Stimulated activated CD4-positive, alpha-beta T cell treated with anti-CD3 and anti-CD28 coated beads, Interleukin-4, amount 100 ng/mL, for 24 hours (primary cell): ENCODE measurements at regions not wholly inside any gene's neighbourhood (a gene's known extent, or its start where the extent isn't known, plus 50 kb on each side); places are given as distances from the start of the nearest gene placed in this dataset.

Experiments used
- DNase-seq: peaks from one replicate; pipeline ENCODE4 v3.0.0-alpha.2; 2020

DNA sequence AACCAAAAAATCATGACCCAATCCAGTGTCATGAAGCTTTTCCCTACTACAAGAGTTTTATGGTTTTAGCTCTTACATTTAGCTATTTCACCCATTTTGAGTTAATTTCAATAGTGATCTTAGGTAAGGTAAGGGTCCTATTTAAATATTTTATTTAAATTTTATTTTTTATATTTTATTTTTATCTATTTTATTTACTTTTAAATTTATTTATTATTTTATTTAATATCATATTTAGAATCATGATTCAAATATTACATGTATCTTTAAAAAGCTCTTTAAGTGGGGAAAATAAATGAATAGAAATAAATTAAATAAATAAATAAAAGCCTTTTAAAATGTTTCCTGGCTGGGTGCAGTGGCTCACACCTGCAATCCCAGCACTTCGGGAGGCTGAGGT, 276.0 kb downstream of the SKIDA1 start:
- DNase-seq = no peak

DNA sequence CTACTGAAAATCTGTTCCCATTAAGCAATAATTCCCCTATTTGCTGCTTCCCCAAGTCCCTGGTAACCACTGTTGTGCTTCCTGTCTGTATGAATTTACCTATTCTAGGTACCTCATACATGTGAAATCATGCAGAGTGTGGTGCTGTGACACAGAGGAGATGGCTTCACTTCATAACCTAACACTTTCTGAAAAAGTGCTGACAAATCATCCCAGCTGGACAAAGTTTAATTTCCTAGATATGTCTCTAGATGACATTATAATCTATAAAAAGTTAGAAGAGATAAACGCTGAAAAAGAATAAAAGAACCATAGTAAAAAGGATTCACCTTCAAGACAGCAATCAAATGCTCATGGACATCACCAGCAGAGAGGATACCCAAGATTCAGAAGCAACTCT, 277.9 kb downstream of the SKIDA1 start:
- no peak for DNase-seq

DNA sequence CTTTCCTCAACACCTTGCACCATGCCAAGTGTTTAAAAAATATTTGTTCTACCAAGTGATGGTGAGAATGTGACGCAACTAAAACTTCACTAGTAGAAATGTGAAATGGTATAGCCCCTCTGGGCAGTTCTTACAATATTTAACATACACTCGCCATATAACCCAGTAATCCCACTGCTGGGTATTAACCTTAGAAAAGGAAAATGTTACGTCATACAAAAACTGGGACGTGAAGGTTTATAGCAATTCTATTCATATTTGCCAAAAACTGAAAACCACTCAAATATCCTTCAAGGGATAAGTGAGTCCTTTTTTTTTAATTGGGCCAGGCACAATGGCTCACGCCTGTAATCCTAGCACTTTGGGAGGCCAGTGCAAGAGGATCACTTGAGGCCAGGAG, 279.3 kb downstream of the SKIDA1 start:
- DNase-seq = no peak

DNA sequence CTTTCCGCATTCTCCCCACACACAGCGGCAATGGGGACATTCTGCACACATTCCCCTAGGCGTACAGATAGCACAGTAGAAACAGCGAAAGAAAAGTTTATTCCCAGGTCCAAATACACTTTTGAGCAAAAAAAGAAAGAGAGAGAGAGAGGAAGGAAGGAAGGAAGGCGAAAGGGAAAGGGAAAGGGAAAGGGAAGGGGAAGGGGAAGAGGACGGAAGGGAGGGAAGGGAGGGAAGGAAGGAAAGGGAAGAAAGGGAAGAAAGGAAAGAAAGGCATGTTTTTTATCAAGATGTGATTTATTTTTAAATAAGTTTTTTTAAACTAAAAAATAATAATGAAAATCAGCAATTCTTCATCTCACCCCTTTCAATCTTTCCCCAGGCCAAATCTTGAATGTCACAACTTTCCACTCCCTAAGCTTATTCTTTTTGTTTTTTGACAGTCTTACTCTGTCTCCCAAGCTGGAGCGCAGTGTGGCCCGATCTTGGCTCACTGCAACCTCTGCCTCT, 281.7 kb downstream of the SKIDA1 start:
- no peak for DNase-seq

- DNase-seq = no peak
Observed at GRCh38 chr10:21242915-21243314, 282.6 kb downstream of the SKIDA1 start.

- no peak for DNase-seq
Observed at GRCh38 chr10:21238717-21239116, 286.8 kb downstream of the SKIDA1 start.

DNA sequence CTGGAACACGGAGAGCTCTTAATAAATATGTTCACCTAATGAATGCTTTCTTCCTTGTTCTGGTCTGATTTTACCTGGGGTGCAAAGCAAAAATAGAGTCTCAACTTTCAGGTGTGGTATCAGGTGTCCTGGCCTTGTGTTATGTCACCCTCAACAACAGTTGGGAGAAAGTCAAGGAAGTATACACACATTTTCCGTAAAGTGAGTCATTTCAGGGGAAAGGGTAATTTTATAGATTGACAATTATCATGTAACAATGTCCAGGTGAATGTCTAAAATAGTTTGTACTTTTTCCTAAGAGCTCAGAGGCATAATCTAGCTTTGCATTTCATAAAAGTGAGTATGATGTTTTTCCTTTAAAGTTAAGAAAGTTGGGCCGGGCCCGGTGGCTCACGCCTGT, 287.4 kb downstream of the SKIDA1 start:
- no peak for DNase-seq

- DNase-seq = no peak
Observed at GRCh38 chr10:21234761-21235160, 290.7 kb downstream of the SKIDA1 start.

DNA sequence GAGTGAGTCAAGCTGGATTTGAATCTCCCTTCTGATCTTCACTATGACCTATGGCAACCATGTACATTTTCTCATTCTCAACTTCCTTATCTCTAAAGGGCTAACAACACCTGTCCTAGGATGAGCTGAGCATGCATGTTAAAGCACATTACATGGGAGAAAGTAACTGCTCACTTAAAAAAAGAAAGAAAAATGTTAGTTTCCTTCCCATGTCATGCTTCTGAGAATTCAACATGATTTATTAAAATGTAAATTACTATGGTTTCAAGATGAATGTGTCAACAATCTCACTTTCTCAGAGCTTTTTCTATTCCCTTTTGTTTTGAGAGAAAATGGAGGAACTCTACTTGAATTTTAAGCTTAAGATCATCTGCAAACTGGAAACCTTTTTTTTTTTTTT, 295.3 kb downstream of the SKIDA1 start:
- DNase-seq = no peak

GRCh38 chr10:21217748-21218367, 307.6 kb downstream of the SKIDA1 start:
- no peak for DNase-seq

GRCh38 chr10:21217107-21217506, 308.4 kb downstream of the SKIDA1 start:
- no peak for DNase-seq

GRCh38 chr10:21214329-21214728, 311.2 kb downstream of the SKIDA1 start:
- no peak for DNase-seq

- DNase-seq = no peak
Observed at GRCh38 chr10:21213381-21213780, 312.1 kb downstream of the SKIDA1 start.

DNA sequence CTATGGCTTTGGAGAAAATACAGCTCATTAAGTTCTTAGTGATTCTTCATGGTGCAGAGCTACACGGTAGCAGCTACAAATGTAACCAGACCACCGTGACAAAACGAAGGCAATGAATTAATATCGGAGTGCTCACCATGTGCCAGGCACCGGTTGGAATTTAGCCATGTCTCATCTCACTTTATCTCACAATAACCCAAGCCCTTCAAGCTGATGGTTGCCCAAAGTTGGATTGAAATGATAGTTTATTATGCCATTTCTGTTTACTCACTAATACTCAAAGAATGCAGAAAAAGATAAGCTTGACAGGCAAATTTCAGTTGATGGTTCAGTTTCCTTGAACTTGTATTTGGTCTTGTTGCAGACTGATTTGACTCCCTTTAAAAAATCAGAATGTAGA, 312.6 kb downstream of the SKIDA1 start:
- DNase-seq = no peak

GRCh38 chr10:21212348-21212747, 313.1 kb downstream of the SKIDA1 start:
- DNase-seq = no peak

GRCh38 chr10:21209495-21209894, 312.4 kb upstream of the NEBL start:
- no peak for DNase-seq

DNA sequence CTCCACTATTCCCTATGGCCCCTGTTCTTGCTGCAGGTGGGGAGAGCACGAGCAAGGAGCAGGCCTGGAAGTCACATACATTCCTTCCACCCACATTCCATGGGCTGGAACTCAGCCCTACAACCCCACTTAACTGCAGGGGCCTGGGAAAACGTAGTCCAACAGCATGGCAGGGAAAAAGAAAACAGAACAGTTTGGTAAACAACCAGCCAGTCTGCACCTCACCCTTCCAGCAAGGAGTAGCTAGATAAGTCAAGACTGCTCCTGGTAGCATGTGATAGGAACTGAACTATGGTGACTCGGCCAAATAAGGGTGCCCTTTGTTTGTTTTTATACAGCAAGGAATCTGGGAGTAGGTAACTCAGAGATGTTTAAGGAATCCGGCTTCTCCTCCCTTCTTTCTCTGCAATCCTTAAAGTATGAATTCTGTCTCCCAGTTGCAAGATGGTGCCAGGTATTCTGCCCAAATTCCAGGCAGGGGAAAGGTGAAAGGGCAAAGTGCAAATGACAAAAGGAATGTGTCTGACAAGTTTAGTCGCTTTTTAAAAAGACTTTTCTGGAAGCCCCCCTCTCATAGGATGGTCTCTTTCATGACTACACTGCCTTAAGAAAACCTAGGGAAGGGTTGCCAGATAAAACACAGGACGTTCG, 311.7 kb upstream of the NEBL start:
- DNase-seq = no peak

DNA sequence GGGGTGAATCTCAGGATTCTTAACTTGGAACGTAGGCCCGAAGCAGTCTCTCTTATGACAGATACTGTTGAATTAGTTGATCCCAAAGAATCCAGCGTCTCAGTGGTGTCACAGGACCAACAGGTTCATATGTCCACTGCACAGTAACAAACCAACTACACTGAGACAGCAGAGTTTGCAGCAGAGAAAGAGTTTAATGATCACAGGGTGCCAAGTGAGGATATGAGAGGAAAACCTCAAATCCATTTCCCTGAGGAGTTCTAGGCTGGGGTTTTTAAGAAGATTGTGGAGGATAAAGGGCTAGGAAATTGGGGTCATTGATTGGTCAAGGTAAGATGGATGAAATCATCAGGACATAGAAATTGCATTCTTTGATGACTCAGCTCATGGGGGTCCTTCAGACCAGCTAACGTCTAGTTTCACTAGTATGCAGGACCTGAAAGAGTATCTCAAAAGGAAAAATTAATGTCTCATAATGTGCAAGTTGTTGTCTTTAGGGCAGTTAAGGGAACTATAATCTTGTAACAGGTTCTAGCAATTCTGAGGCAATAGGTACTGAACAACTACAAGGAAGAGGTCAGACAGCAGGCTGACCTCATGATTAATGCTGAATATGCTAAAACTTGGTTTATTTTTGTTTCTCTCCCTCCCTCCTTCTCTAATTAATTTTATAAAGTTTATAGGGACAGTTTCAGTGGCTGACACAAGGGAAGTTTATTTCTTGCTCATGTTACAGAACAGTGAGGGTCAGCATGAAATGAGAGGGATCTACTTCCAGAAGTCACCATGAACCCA, 310.9 kb upstream of the NEBL start:
- no peak for DNase-seq

- DNase-seq = no peak
Observed at GRCh38 chr10:21205328-21205727, 308.2 kb upstream of the NEBL start.

DNA sequence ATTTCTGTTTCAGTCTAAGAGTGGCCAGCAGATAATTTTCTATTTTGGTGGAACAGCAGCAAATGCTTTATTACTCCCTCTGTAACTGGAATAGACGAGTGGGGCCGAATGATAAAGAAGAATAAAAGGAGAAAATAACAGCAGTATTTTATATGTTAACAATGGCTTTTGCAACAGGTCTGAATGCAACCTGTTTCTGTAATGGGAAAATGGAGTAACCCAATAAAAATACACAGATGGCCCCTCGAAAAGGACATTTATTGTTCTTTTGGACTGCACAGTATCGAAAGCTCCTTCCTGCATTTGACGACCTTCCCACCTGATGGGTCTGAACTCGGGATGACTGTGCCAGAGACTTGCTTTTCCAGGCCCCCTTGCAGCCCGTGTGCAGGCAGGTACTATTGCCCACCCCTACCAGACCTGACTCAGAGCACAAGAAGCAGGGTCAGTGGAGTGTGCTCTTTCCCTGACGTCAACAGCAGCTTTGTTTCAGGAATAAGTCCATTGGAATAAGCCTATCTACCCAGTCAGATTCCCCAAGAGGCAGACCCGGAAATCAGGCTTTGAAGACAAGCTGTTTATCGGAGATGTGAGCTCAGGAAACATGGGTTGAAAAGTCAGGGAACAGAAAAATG, 306.5 kb upstream of the NEBL start:
- no peak for DNase-seq

GRCh38 chr10:21202776-21203462, 305.8 kb upstream of the NEBL start:
- DNase-seq = no peak

GRCh38 chr10:21199501-21199900, 302.4 kb upstream of the NEBL start:
- no peak for DNase-seq

DNA sequence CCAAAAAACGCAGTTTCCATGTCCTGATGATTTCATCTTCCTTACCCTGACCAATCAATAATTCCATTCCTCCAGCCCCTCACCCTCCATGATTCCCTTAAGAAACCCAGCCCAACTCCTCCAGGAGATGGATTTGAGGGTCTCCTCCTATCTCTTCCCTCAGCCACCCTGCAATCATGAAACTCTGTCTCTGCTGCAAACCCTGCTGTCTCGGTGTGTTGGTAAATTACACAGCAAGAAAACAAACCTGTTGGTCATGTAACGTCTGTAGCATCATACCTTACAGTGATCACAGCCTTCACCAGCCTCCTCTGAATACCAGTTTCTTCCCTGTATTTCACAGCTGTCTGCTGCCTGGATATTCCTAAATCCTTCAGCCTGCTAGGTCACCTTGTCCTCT, 300.7 kb upstream of the NEBL start:
- DNase-seq = no peak
